ENCODE measurements at regions not wholly inside any gene's neighbourhood (a gene's known extent, or its start where the extent isn't known, plus 50 kb on each side); places are given as distances from the start of the nearest gene placed in this dataset.

DNA sequence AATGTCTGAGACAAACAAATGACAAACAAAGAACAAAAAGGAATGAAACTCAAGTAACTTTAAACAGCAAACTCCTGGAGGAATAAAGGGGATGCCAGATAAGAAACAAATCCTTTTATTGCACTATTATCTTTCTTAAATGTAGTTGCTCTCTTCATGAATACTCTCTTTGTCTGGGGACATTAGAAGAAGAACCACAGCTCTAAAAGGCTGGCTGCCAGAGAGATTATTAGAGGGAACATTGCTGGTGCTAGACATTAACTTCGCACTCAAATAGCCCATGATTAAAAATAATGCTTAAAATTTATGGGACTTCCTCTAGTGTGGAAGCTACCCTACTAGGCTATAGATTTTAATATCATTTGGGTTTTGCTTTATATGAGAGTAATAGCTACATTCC lies 1330.4 kb downstream of the XPNPEP1 start:
- no peak overlapping the region for H2BK15ac ChIP-seq (ENCODE audit: low read length)
- CTCF ChIA-PET (ENCODE audit: partially characterized antibody), result interaction anchor here (0.7 kb wide), 1 partner anchor 111 kb away, joined by 3 read pairs; no protein-coding TSS in a partner anchor
- no peak overlapping the region for H3K27ac ChIP-seq (ENCODE audit: low read depth, low read length)
- no peak overlapping the region for H2AK5ac ChIP-seq (ENCODE audit: low read depth, low read length)
- no peak overlapping the region for H2AFZ ChIP-seq (ENCODE audit: low read length)
- H4K91ac ChIP-seq (replicated peaks; ENCODE audit: insufficient read length, low read length), result no peak overlapping the region
- no peak overlapping the region for H3K14ac ChIP-seq (ENCODE audit: insufficient read length)
- no peak overlapping the region for H2BK12ac ChIP-seq (ENCODE audit: low read depth, low read length)
- TF ChIP-seq TAF7 (optimal IDR thresholded peaks at IDR 0.05; ENCODE audit: borderline replicate concordance, low read depth, low read length), result no peak
- no peak for TF ChIP-seq KDM1A (IDR thresholded peaks at IDR 0.05; ENCODE audit: borderline replicate concordance, low read length)
- TF ChIP-seq SAP30 (IDR thresholded peaks at IDR 0.05; ENCODE audit: insufficient read depth, insufficient replicate concordance, low read length), result no peak
- no peak for TF ChIP-seq TCF12 (IDR thresholded peaks at IDR 0.05; ENCODE audit: low read depth, low read length)
- no peak for TF ChIP-seq SIX5 (IDR thresholded peaks at IDR 0.05; ENCODE audit: low read depth, low read length)
- TF ChIP-seq POU5F1 (IDR thresholded peaks at IDR 0.05; ENCODE audit: low read depth, low read length), result no peak
- TF ChIP-seq, protein P1, sequence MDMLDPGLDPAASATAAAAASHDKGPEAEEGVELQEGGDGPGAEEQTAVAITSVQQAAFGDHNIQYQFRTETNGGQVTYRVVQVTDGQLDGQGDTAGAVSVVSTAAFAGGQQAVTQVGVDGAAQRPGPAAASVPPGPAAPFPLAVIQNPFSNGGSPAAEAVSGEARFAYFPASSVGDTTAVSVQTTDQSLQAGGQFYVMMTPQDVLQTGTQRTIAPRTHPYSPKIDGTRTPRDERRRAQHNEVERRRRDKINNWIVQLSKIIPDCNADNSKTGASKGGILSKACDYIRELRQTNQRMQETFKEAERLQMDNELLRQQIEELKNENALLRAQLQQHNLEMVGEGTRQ (IDR thresholded peaks at IDR 0.05; ENCODE audit: low read length), result no peak
- no peak for TF ChIP-seq POLR2A (IDR thresholded peaks at IDR 0.05; ENCODE audit: control extremely low read depth in 1 of 2, low read depth in 2 of 2, low read length in 2 of 2)
- TF ChIP-seq GABPA (IDR thresholded peaks at IDR 0.05; ENCODE audit: borderline replicate concordance, insufficient read depth, low read length), result no peak
- no peak for TF ChIP-seq RAD21 (IDR thresholded peaks at IDR 0.05 in 1 of 2, conservative IDR thresholded peaks at IDR 0.05 in 1 of 2; ENCODE audit: low read depth in 2 of 2, low read length in 2 of 2)
- no peak for TF ChIP-seq TEAD4 (IDR thresholded peaks at IDR 0.05; ENCODE audit: low read depth, low read length)
- WGBS, 2 experiments (ENCODE audit: extremely low coverage in 1 of 2, insufficient coverage in 1 of 2, insufficient read length in 1 of 2, insufficient replicate concordance in 2 of 2, low coverage in 1 of 2, low lambda C conversion rate in 2 of 2, missing lambda C conversion rate in 1 of 2), result 89% methylated on average over 1 of the region's 1 CpG; no CpG with 5 or more reads in 1 of the 2 experiments
- FAIRE-seq, result no peak
- H3K79me2 ChIP-seq (ENCODE audit: control insufficient read depth in 1 of 2, insufficient read depth in 2 of 2, low read length in 2 of 2), result no peaks in the 10 kb centered on the region
- H3K9me3 ChIP-seq (ENCODE audit: insufficient read depth in 2 of 2, low read depth in 1 of 2, low read length in 1 of 2), result no peaks in the 10 kb centered on the region
- POLR2A ChIA-PET (ENCODE audit: partially characterized antibody), result no interaction called here
- no peak for DNase-seq (ENCODE audit: low read depth in 1 of 2, low spot score in 2 of 2)
- no peak overlapping the region for H3K18ac ChIP-seq (ENCODE audit: extremely low read depth, low read length)
- peaks cover 0 to 3% (median 1%) of the 10 kb centered on the region in 4 experiments; a peak in 2 of 7 replicates for H3K4me1 ChIP-seq (replicated peaks in 1 of 4; ENCODE audit: control insufficient read depth in 3 of 4, insufficient read depth in 4 of 4, low read length in 3 of 4)
- H2BK20ac ChIP-seq (ENCODE audit: low read length), result no peak overlapping the region
- no peak overlapping the region for H3K4me3 ChIP-seq (ENCODE audit: extremely low read depth in 1 of 4, insufficient read depth in 2 of 4, low read depth in 3 of 4, low read length in 4 of 4)
- H4K5ac ChIP-seq (ENCODE audit: insufficient read length, low read depth, low read length), result no peak overlapping the region
- no peaks in the 10 kb centered on the region for H3K79me1 ChIP-seq (ENCODE audit: low read depth, low read length)
- no peak overlapping the region for H3K9ac ChIP-seq (replicated peaks in 1 of 4; ENCODE audit: extremely low read depth in 1 of 4, low read depth in 3 of 4, low read length in 3 of 4)
- no peak overlapping the region for H4K8ac ChIP-seq (ENCODE audit: extremely low read depth, insufficient read depth, low read length)
- peaks cover 15 to 39% (median 33%) of the 10 kb centered on the region in 4 experiments for H3K27me3 ChIP-seq (replicated peaks in 1 of 4; ENCODE audit: control insufficient read depth in 3 of 4, extremely low read depth in 1 of 4, insufficient read depth in 3 of 4, low read length in 3 of 4)
- H3K23ac ChIP-seq (ENCODE audit: insufficient read length), result no peak overlapping the region
- H3K4ac ChIP-seq (replicated peaks; ENCODE audit: insufficient read length, low read depth, low read length), result no peak overlapping the region
- no peaks in the 10 kb centered on the region for H3K36me3 ChIP-seq (ENCODE audit: control insufficient read depth in 2 of 4, insufficient read depth in 4 of 4, low read length in 3 of 4)
- no peaks in the 10 kb centered on the region for H3K23me2 ChIP-seq (ENCODE audit: low read depth, low read length)
- H4K20me1 ChIP-seq (replicated peaks in 1 of 2; ENCODE audit: control insufficient read depth in 1 of 2, insufficient read depth in 2 of 2, low read length in 2 of 2), result peaks cover 0 to under 1% of the 10 kb centered on the region in 2 experiments
- no peak overlapping the region for H2BK5ac ChIP-seq (ENCODE audit: low read depth, low read length)
- H3K56ac ChIP-seq (replicated peaks; ENCODE audit: insufficient read length, low read depth, low read length), result no peak overlapping the region
- no peak overlapping the region for H2BK120ac ChIP-seq (replicated peaks; ENCODE audit: low read depth, low read length)
- no peak overlapping the region for H3K4me2 ChIP-seq (ENCODE audit: insufficient read depth in 1 of 2, low read depth in 2 of 2, low read length in 2 of 2)
